ENCODE measurements at regions not wholly inside any gene's neighbourhood (a gene's known extent, or its start where the extent isn't known, plus 50 kb on each side); places are given as distances from the start of the nearest gene placed in this dataset.

GRCh38 chr4:126697748-126698147 is 935.0 kb upstream of the INTU start:
- H3K4me3 ChIP-seq (ENCODE audit: control insufficient read depth, low read depth, low read length), result no peak overlapping the region
- TF ChIP-seq, protein P1, sequence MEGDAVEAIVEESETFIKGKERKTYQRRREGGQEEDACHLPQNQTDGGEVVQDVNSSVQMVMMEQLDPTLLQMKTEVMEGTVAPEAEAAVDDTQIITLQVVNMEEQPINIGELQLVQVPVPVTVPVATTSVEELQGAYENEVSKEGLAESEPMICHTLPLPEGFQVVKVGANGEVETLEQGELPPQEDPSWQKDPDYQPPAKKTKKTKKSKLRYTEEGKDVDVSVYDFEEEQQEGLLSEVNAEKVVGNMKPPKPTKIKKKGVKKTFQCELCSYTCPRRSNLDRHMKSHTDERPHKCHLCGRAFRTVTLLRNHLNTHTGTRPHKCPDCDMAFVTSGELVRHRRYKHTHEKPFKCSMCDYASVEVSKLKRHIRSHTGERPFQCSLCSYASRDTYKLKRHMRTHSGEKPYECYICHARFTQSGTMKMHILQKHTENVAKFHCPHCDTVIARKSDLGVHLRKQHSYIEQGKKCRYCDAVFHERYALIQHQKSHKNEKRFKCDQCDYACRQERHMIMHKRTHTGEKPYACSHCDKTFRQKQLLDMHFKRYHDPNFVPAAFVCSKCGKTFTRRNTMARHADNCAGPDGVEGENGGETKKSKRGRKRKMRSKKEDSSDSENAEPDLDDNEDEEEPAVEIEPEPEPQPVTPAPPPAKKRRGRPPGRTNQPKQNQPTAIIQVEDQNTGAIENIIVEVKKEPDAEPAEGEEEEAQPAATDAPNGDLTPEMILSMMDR (conservative IDR thresholded peaks at IDR 0.05; ENCODE audit: control insufficient read depth, insufficient read depth, low read depth, low read length), result no peak
- peak; percentile 88 for DNase-seq (ENCODE audit: low read depth)

GRCh38 chr4:126698224-126698623 is 934.5 kb upstream of the INTU start:
- H3K4me3 ChIP-seq (ENCODE audit: control insufficient read depth, low read depth, low read length), result no peak overlapping the region
- no peak for DNase-seq (ENCODE audit: low read depth)
- TF ChIP-seq, protein P1 (conservative IDR thresholded peaks at IDR 0.05; ENCODE audit: control insufficient read depth, insufficient read depth, low read depth, low read length), result no peak

GRCh38 chr4:126701756-126702155 is 931.0 kb upstream of the INTU start:
- TF ChIP-seq, protein P1 (conservative IDR thresholded peaks at IDR 0.05; ENCODE audit: control insufficient read depth, insufficient read depth, low read depth, low read length), result no peak
- peak; percentile 84 for DNase-seq (ENCODE audit: low read depth)
- H3K4me3 ChIP-seq (ENCODE audit: control insufficient read depth, low read depth, low read length), result no peak overlapping the region

DNA sequence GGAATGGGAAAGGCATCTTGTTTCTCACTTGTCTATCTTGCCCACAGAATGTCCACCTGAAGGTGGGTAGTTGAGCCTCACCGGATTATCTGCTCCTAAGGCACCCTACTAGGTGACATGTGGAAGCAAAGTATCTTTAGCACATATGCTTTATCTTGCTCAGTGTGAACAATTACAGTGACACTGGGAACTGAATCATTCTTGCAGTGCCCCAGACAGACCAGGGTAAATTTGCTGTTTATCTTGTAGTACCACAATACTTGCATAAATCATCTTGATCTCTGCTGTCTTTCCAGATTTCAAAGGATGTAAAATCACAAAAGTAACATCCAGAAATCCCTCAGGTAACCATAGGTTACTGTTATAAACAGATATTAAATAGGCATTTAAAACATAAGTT is 930.0 kb upstream of the INTU start:
- DNase-seq (ENCODE audit: low read depth), result no peak

DNA sequence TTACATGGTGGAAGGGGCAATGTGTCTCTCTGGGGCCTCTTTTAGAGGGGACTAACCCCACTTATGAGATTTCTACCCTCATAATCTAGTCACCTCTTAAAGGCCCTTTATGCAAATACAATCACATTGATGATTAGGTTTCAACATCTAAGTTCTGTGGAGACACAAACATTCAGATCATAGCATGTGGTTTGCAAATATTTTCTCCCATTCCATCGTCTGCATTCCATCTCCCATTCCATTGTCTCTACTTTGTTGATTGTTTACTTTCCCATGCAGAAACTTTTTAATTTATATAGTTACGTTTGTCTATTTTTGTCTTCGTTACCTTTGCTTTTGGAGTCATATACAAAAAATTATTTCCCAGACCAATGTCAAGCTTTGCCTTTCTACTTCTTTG is 927.5 kb upstream of the INTU start:
- DNase-seq (ENCODE audit: low read depth), result no peak
- no peak overlapping the region for H3K4me3 ChIP-seq (ENCODE audit: control insufficient read depth, low read depth, low read length)
- TF ChIP-seq, protein P1 (conservative IDR thresholded peaks at IDR 0.05; ENCODE audit: control insufficient read depth, insufficient read depth, low read depth, low read length), result no peak

More for the DNA sequence above, 930.0 kb upstream of the INTU start:
- no peak overlapping the region for H3K4me3 ChIP-seq (ENCODE audit: control insufficient read depth, low read depth, low read length)
- TF ChIP-seq, protein P1 (conservative IDR thresholded peaks at IDR 0.05; ENCODE audit: control insufficient read depth, insufficient read depth, low read depth, low read length), result no peak

GRCh38 chr4:126708716-126709115 is 924.0 kb upstream of the INTU start:
- H3K4me3 ChIP-seq (ENCODE audit: control insufficient read depth, low read depth, low read length), result no peak overlapping the region
- no peak for DNase-seq (ENCODE audit: low read depth)
- TF ChIP-seq, protein P1 (conservative IDR thresholded peaks at IDR 0.05; ENCODE audit: control insufficient read depth, insufficient read depth, low read depth, low read length), result no peak

- DNase-seq (ENCODE audit: low read depth), result peak; percentile 21
- TF ChIP-seq, protein P1 (conservative IDR thresholded peaks at IDR 0.05; ENCODE audit: control insufficient read depth, insufficient read depth, low read depth, low read length), result no peak
Observed at GRCh38 chr4:126710935-126711334, 921.8 kb upstream of the INTU start.

More at GRCh38 chr4:126710935-126711334, 921.8 kb upstream of the INTU start:
- no peak overlapping the region for H3K4me3 ChIP-seq (ENCODE audit: control insufficient read depth, low read depth, low read length)
